Breast epithelium (tissue), 3 donors: ENCODE measurements at regions not wholly inside any gene's neighbourhood (a gene's known extent, or its start where the extent isn't known, plus 50 kb on each side); places are given as distances from the start of the nearest gene placed in this dataset.

Experiments
- POLR2A ChIP-seq: fragments of 450-650 bp; IDR thresholded peaks from one replicate; pipeline ENCODE4 v1.6.1; 2016; ENCODE audit warnings: antibody characterized with exemption, mild to moderate bottlenecking, moderate library complexity
- TF ChIP-seq, protein P1 (sequence below), 3 donors: fragments of 450-650 bp; IDR thresholded peaks; one replicate each; pipeline ENCODE4 v1.5.1; 2016 to 2017; ENCODE audit warnings: antibody characterized with exemption in 3 of 3, mild to moderate bottlenecking in 3 of 3, moderate library complexity in 3 of 3

DNA sequence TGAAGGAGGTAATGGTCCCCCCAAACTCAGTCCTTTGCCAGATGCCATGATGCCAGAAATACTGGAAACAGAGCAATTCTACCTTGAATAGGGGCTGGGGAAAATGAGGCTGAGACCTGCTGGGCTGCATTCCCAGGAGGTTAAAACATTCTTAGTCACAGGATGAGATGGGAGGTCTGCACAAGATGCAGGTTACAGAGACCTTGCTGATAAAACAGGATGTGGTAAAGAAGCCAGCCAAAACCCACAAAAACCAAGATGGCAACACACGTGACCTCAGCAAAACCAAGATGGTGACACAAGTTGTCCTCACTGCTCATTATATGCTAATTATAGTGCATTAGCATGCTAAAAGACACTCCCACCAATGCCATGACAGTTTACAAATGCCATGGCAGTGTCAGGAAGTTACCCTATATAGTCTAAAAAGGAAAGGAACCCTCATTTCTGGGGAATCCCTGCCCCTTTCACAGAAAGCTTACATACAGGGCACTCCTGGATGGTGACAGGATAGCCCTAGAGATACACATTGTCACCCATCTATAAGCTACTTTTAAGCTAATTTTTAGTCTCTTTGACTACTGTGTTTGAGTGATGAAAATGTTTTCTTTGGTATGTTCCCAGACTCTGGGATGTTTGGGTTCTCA lies 979.7 kb downstream of the TBC1D32 start:
- no peak for TF ChIP-seq POLR2A
- TF ChIP-seq, protein P1, sequence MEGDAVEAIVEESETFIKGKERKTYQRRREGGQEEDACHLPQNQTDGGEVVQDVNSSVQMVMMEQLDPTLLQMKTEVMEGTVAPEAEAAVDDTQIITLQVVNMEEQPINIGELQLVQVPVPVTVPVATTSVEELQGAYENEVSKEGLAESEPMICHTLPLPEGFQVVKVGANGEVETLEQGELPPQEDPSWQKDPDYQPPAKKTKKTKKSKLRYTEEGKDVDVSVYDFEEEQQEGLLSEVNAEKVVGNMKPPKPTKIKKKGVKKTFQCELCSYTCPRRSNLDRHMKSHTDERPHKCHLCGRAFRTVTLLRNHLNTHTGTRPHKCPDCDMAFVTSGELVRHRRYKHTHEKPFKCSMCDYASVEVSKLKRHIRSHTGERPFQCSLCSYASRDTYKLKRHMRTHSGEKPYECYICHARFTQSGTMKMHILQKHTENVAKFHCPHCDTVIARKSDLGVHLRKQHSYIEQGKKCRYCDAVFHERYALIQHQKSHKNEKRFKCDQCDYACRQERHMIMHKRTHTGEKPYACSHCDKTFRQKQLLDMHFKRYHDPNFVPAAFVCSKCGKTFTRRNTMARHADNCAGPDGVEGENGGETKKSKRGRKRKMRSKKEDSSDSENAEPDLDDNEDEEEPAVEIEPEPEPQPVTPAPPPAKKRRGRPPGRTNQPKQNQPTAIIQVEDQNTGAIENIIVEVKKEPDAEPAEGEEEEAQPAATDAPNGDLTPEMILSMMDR (IDR thresholded peaks at IDR 0.05), result no peak
